Epithelial cell of esophagus (primary cell): ENCODE measurements at regions not wholly inside any gene's neighbourhood (a gene's known extent, or its start where the extent isn't known, plus 50 kb on each side); places are given as distances from the start of the nearest gene placed in this dataset.

ENCODE experiments used
- DNase-seq: peaks from one replicate; pipeline ENCODE4 v3.0.0; 2010; ENCODE audit warnings: low read depth
- H3K4me3 ChIP-seq: 2 replicates; pipeline ENCODE4 v1.5.1; 2011; ENCODE audit warnings: mild to moderate bottlenecking, low read length, control low read depth
- CTCF ChIP-seq: IDR thresholded peaks from 2 replicates; pipeline ENCODE4 v1.5.1; 2011; ENCODE audit warnings: low read depth, mild to moderate bottlenecking, low read length, control low read depth, inconsistent platforms; ENCODE audit not compliant: insufficient read depth; ENCODE audit errors: missing control alignments

GRCh38 chr12:23115984-23116383, 491.0 kb downstream of the ETNK1 start:
- no peak overlapping the region for H3K4me3 ChIP-seq
- TF ChIP-seq CTCF = no peak
- no peak for DNase-seq

- DNase-seq = no peak
- no peak overlapping the region for H3K4me3 ChIP-seq
- no peak for TF ChIP-seq CTCF
Measured at GRCh38 chr12:23126794-23127193, 501.8 kb downstream of the ETNK1 start.

- no peak for DNase-seq
- TF ChIP-seq CTCF = no peak
- H3K4me3 ChIP-seq = no peak overlapping the region
Measured at GRCh38 chr12:23127701-23128100, 502.7 kb downstream of the ETNK1 start.

GRCh38 chr12:23128462-23128861, 503.5 kb downstream of the ETNK1 start:
- no peak for TF ChIP-seq CTCF
- no peak overlapping the region for H3K4me3 ChIP-seq
- DNase-seq = no peak

GRCh38 chr12:23132357-23132756, 507.4 kb downstream of the ETNK1 start:
- H3K4me3 ChIP-seq = no peak overlapping the region
- DNase-seq = no peak
- no peak for TF ChIP-seq CTCF

GRCh38 chr12:23133471-23133870, 508.5 kb downstream of the ETNK1 start:
- DNase-seq = peak; percentile 3
- H3K4me3 ChIP-seq = no peak overlapping the region
- TF ChIP-seq CTCF = no peak

- DNase-seq = peak; percentile 58
- no peak overlapping the region for H3K4me3 ChIP-seq
- TF ChIP-seq CTCF = no peak
Measured at GRCh38 chr12:23139026-23139425, 514.1 kb downstream of the ETNK1 start.
